A549 (cell line): ENCODE measurements at regions not wholly inside any gene's neighbourhood (a gene's known extent, or its start where the extent isn't known, plus 50 kb on each side); places are given as distances from the start of the nearest gene placed in this dataset.
A peak's percentile ranks its signal among the peaks of the same experiment; 100 is the strongest.

ENCODE experiments used
- ATAC-seq, 2 experiments: fragments of 200-7000 bp in 1 of 2; fragments of >200 bp in 1 of 2; cut with Nextera tagmentation in 1 of 2; cut with Tn5 transposase in 1 of 2; 3 replicates each; pipeline versions ENCODE4 v1.8.0 to v1.9.1; 2018 to 2020; ENCODE audit warnings: mild to moderate bottlenecking in 1 of 2, moderate library complexity in 1 of 2
- CTCF ChIA-PET: fragments of 300-600 bp; sonication (Branson Sonifier 250); formaldehyde crosslinking; extraction: SDS; loops from one replicate; lab custom pipeline; 2021; ENCODE audit warnings: antibody characterized with exemption, inconsistent platforms; lab: Yijun Ruan, JAX
- POLR2A ChIA-PET: fragments of 350-600 bp; formaldehyde crosslinking; extraction: SDS; loops from one replicate; lab custom pipeline; 2021; ENCODE audit warnings: antibody characterized with exemption, inconsistent platforms; lab: Yijun Ruan, JAX
- DNase-seq, 2 experiments: peaks; one replicate each; pipeline versions ENCODE4 v3.0.0 to v3.0.0-alpha.2; 2011 to 2016; ENCODE audit warnings: low read depth in 1 of 2, low spot score in 1 of 2
- FAIRE-seq: peaks from 2 replicates; lab custom pipeline; 2011; peaks lifted over from hg19 to GRCh38; lab: Jason Lieb, UNC
- H3K27ac ChIP-seq, 2 experiments: fragments of >200 bp; sonication (Bioruptor Twin); formaldehyde crosslinking; 3 replicates each; pipeline ENCODE4 v1.5.1; 2016 to 2017
- H3K4me1 ChIP-seq: fragments of >200 bp; sonication (Bioruptor Twin); formaldehyde crosslinking; 3 replicates; pipeline ENCODE4 v1.6.1; 2016
- H3K4me2 ChIP-seq: fragments of >200 bp; sonication (Bioruptor Twin); formaldehyde crosslinking; 3 replicates; pipeline ENCODE4 v1.6.1; 2016
- H3K4me3 ChIP-seq: fragments of >200 bp; sonication (Bioruptor Twin); formaldehyde crosslinking; 3 replicates; pipeline ENCODE4 v1.5.1; 2016
- H3K9me3 ChIP-seq: fragments of >200 bp; sonication (Bioruptor Twin); formaldehyde crosslinking; 3 replicates; pipeline ENCODE4 v1.6.1; 2016
- BHLHE40 ChIP-seq: IDR thresholded peaks from 2 replicates; pipeline ENCODE4 v1.6.1; 2012; ENCODE audit warnings: low read depth, low read length, inconsistent platforms
- CBX2 ChIP-seq: fragments of 200-600 bp; sonication (generic); IDR thresholded peaks from 2 replicates; pipeline ENCODE4 v1.6.1; 2016; ENCODE audit warnings: low read depth, mild to moderate bottlenecking, borderline replicate concordance
- CBX8 ChIP-seq: fragments of 200-600 bp; sonication (generic); IDR thresholded peaks from 2 replicates; pipeline ENCODE4 v1.6.1; 2016
- CEBPB ChIP-seq, 2 experiments: fragments of >200 bp in 1 of 2; sonication (Bioruptor Twin) in 1 of 2; formaldehyde crosslinking in 1 of 2; IDR thresholded peaks; 2 replicates each; pipeline ENCODE4 v1.6.1; 2012 to 2016
- CHD2 ChIP-seq: fragments of 150-350 bp; IDR thresholded peaks from 2 replicates; pipeline ENCODE4 v1.6.1; 2014; ENCODE audit warnings: low read length; ENCODE audit not compliant: partially characterized antibody
- CHD4 ChIP-seq: fragments of 200-600 bp; sonication (generic); IDR thresholded peaks from 2 replicates; pipeline ENCODE4 v1.6.1; 2016; ENCODE audit warnings: antibody characterized with exemption, mild to moderate bottlenecking, borderline replicate concordance
- EHMT2 ChIP-seq: fragments of 200-600 bp; sonication (generic); IDR thresholded peaks from 2 replicates; pipeline ENCODE4 v1.6.1; 2016; ENCODE audit warnings: antibody characterized with exemption, low read depth, mild to moderate bottlenecking, moderate library complexity
- FOSL2 ChIP-seq, 2 experiments: fragments of 450-650 bp in 1 of 2; fragments of >200 bp in 1 of 2; sonication (Bioruptor Twin) in 1 of 2; formaldehyde crosslinking; IDR thresholded peaks; 2 replicates each; pipeline versions ENCODE4 v1.5.0 to v1.6.1; 2016 to 2020; ENCODE audit warnings: mild to moderate bottlenecking in 1 of 2, moderate library complexity in 1 of 2
- FOXS1 ChIP-seq: fragments of 250-450 bp; sonication (Bioruptor Pico); IDR thresholded peaks from 2 replicates; pipeline ENCODE4 v1.5.0; 2020; ENCODE audit warnings: mild to moderate bottlenecking, moderate library complexity
- HEYL ChIP-seq: fragments of 250-450 bp; sonication (Bioruptor Pico); IDR thresholded peaks from 2 replicates; pipeline ENCODE4 v1.8.0; 2021; ENCODE audit warnings: mild to moderate bottlenecking, moderate library complexity
- HOXA7 ChIP-seq: fragments of 250-450 bp; sonication (Bioruptor Pico); IDR thresholded peaks from 2 replicates; pipeline ENCODE4 v1.5.0; 2020; ENCODE audit warnings: mild to moderate bottlenecking, moderate library complexity
- HOXB13 ChIP-seq: fragments of 250-450 bp; sonication (Bioruptor Pico); IDR thresholded peaks from 2 replicates; pipeline ENCODE4 v1.5.0; 2020; ENCODE audit warnings: low read depth, mild to moderate bottlenecking, moderate library complexity
- HOXB5 ChIP-seq: fragments of 250-450 bp; sonication (Bioruptor Pico); IDR thresholded peaks from 2 replicates; pipeline ENCODE4 v1.5.0; 2020; ENCODE audit warnings: mild to moderate bottlenecking, moderate library complexity
- KDM1A ChIP-seq: fragments of 200-600 bp; sonication (generic); IDR thresholded peaks from 2 replicates; pipeline ENCODE4 v1.6.1; 2016; ENCODE audit warnings: low read depth, mild to moderate bottlenecking
- MAZ ChIP-seq: fragments of 150-350 bp; IDR thresholded peaks from 2 replicates; pipeline ENCODE4 v1.6.1; 2014; ENCODE audit warnings: antibody characterized with exemption, low read depth, low read length, borderline replicate concordance
- MYC ChIP-seq: IDR thresholded peaks from 2 replicates; pipeline ENCODE4 v1.6.1; 2012; ENCODE audit warnings: mild to moderate bottlenecking, inconsistent platforms, low read length, improper control_type of control experiment, borderline replicate concordance
- PHF8 ChIP-seq: fragments of 200-600 bp; sonication (generic); IDR thresholded peaks from 2 replicates; pipeline ENCODE4 v1.6.1; 2016; ENCODE audit warnings: low read depth, mild to moderate bottlenecking, antibody characterized with exemption, moderate library complexity, borderline replicate concordance
- POLR2AphosphoS2 ChIP-seq: conservative IDR thresholded peaks from 2 replicates; pipeline ENCODE4 v1.6.1; 2012; ENCODE audit warnings: low read length, improper control_type of control experiment, inconsistent platforms
- RAD21 ChIP-seq, 2 experiments: fragments of >200 bp in 1 of 2; sonication (Bioruptor Twin) in 1 of 2; formaldehyde crosslinking in 1 of 2; IDR thresholded peaks in 1 of 2; conservative IDR thresholded peaks in 1 of 2; 2 replicates in 1 of 2; 3 replicates in 1 of 2; pipeline ENCODE4 v1.6.1; 2012 to 2018; ENCODE audit warnings: inconsistent platforms in 1 of 2
- RCOR1 ChIP-seq: fragments of 150-350 bp; IDR thresholded peaks from 2 replicates; pipeline ENCODE4 v1.6.1; 2014; ENCODE audit warnings: antibody characterized with exemption, low read length, low read depth
- REST ChIP-seq: fragments of 200-600 bp; sonication (generic); IDR thresholded peaks from 2 replicates; pipeline ENCODE4 v1.6.1; 2016; ENCODE audit warnings: antibody characterized with exemption, mild to moderate bottlenecking, moderate library complexity
- RFX5 ChIP-seq: fragments of 450-650 bp; IDR thresholded peaks from 2 replicates; pipeline ENCODE4 v1.7.1; 2014; ENCODE audit warnings: antibody characterized with exemption, mild to moderate bottlenecking, moderate library complexity
- SMC3 ChIP-seq: fragments of >200 bp; sonication (Bioruptor Twin); formaldehyde crosslinking; IDR thresholded peaks from 3 replicates; pipeline ENCODE4 v1.6.1; 2018; ENCODE audit warnings: inconsistent platforms
- TP53 ChIP-seq: fragments of 250-450 bp; sonication (Bioruptor Pico); IDR thresholded peaks from 2 replicates; pipeline ENCODE4 v1.5.0; 2021; ENCODE audit warnings: mild to moderate bottlenecking, moderate library complexity
- ZNF302 ChIP-seq: fragments of 250-450 bp; sonication (Bioruptor Pico); IDR thresholded peaks from 2 replicates; pipeline ENCODE4 v1.9.0; 2021; ENCODE audit warnings: inconsistent platforms, mild to moderate bottlenecking, moderate library complexity
- WGBS: methylation state at CpG from one replicate; pipeline ENCODE4 v1.1.6; 2017; ENCODE audit errors: missing lambda C conversion rate; 5-methylcytosine and 5-hydroxymethylcytosine counted together
- TF ChIP-seq, protein P1 (sequence below): fragments of >200 bp; sonication (Bioruptor Twin); formaldehyde crosslinking; IDR thresholded peaks from 3 replicates; pipeline ENCODE4 v1.5.1; 2016
- TF ChIP-seq, protein P2 (sequence below): fragments of 250-450 bp; sonication (Bioruptor Pico); IDR thresholded peaks from 2 replicates; pipeline ENCODE4 v1.5.0; 2020; ENCODE audit warnings: low read depth, mild to moderate bottlenecking, moderate library complexity
- TF ChIP-seq, protein P3 (sequence below): fragments of 250-450 bp; sonication (Bioruptor Pico); IDR thresholded peaks from 2 replicates; pipeline ENCODE4 v1.5.0; 2021; ENCODE audit warnings: mild to moderate bottlenecking, moderate library complexity, borderline replicate concordance

DNA sequence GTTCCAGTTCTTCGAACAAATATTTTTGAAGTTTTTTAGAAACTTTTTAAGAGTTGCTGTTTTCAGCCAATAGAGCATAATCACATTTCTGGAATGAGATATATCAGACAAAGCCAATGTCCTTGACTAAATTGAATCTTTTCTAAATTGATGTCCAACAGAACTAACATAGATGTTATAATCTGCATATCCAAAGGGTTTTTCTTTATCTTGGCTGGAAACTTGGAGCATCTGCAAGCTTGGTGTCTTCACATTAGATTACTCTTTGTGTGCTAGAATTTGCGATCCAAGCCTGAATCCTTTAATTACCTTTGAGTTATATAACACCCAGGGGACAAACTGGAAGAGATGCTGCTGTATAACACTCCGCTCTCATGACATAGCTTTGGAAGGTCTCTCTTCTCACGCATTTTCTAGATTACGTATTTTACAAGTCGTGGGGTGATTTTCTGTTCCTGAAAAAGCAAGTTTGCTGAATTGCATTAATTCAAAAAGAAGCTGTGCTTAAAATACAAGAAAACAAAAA lies 64.4 kb upstream of the FUCA2 start (continued):
- TF ChIP-seq CBX2 (no peak), MAZ (no peak), HEYL (CRISPR knock-in tag) (no peak)

DNA sequence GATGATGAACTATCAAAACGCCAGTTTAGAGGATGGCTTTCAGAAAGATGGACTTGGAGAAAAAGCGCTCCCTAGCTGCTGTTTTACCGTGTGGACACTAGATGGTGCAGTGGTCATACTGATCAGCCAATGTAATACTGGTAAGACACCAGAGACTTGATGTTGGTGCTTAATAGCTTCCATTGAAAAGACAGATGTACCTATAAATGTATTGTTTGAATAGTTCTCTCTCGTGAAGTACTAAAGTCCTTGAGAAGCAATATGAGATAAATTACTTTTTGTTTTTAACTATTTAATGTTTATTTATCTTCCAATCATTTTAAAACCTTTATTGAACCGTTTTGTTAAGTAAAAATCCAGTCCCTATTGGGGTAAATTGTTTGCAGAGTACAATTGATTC lies 63.9 kb upstream of the FUCA2 start:
- ATAC-seq = peak; percentile 73 to 84
- Histone ChIP-seq H3K4me2 (no peak overlapping the region; the same call in 2 of the 3 replicates), H3K9me3 (no peaks in the 10 kb centered on the region), H3K27ac (no peak overlapping the region), H3K4me1 (no peaks in the 10 kb centered on the region), H3K4me3 (no peak overlapping the region)
- DNase-seq = peak; percentile 73 to 77
- 12% methylated on average over 5 of the region's 5 CpGs for WGBS
- ChIA-PET CTCF (interaction anchor here (0.6 to 3.9 kb wide), 37 partner anchors 8 to 1103 kb away, joined by 3 to 46 read pairs (median 4); partner anchors contain the start of genes LTV1 and PLAGL1), POLR2A (interaction anchor here (1.3 kb wide), 1 partner anchor 268 kb away, joined by 10 read pairs; the partner anchor contains the start of gene LTV1)
- no peak for TF ChIP-seq RCOR1
- TF ChIP-seq CHD4 = no peak
- TF ChIP-seq SMC3 = peak; percentile 81
- peak; percentile 89 to 90 for TF ChIP-seq RAD21 (conservative IDR thresholded peaks at IDR 0.05 in 1 of 2, IDR thresholded peaks at IDR 0.05 in 1 of 2)
- TF ChIP-seq, protein P1, sequence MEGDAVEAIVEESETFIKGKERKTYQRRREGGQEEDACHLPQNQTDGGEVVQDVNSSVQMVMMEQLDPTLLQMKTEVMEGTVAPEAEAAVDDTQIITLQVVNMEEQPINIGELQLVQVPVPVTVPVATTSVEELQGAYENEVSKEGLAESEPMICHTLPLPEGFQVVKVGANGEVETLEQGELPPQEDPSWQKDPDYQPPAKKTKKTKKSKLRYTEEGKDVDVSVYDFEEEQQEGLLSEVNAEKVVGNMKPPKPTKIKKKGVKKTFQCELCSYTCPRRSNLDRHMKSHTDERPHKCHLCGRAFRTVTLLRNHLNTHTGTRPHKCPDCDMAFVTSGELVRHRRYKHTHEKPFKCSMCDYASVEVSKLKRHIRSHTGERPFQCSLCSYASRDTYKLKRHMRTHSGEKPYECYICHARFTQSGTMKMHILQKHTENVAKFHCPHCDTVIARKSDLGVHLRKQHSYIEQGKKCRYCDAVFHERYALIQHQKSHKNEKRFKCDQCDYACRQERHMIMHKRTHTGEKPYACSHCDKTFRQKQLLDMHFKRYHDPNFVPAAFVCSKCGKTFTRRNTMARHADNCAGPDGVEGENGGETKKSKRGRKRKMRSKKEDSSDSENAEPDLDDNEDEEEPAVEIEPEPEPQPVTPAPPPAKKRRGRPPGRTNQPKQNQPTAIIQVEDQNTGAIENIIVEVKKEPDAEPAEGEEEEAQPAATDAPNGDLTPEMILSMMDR = peak; percentile 79
- no peak for FAIRE-seq

GRCh38 chr6:143570147-143570853 lies 58.8 kb upstream of the FUCA2 start:
- CTCF ChIA-PET = no interaction called here

DNA sequence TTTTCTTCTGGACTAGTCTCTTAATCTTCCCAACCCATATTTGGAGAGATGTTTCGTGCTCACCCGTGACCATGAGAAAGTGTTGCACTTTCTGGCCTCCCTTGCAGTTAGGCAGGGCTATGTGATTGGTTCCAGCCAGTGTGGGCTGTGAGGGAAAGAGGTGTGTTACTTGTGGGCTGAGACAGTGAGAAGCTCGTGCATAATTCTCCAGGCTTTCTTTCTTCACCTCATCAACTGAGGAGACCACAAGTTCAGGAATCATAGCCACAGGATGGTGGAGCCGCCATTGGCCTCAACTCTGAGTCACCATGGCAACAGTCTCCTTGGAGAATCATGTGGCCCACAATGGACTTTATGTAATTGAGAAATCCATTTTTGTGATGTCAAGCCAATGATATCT lies 57.5 kb upstream of the FUCA2 start:
- POLR2A ChIA-PET = no interaction called here
- DNase-seq (no peak), FAIRE-seq (no peak), ATAC-seq (no peak)
- Histone ChIP-seq H3K4me3 (no peak overlapping the region), H3K9me3 (no peaks in the 10 kb centered on the region), H3K4me2 (no peak overlapping the region), H3K4me1 (no peaks in the 10 kb centered on the region), H3K27ac (no peak overlapping the region)
- 79% methylated on average over 4 of the region's 4 CpGs for WGBS
- CTCF ChIA-PET = no interaction called here
- TF ChIP-seq BHLHE40 (no peak), FOXS1 (CRISPR knock-in tag) (no peak), REST (no peak), CBX8 (no peak), MYC (no peak), CBX2 (no peak), EHMT2 (no peak)
- TF ChIP-seq, protein P2, sequence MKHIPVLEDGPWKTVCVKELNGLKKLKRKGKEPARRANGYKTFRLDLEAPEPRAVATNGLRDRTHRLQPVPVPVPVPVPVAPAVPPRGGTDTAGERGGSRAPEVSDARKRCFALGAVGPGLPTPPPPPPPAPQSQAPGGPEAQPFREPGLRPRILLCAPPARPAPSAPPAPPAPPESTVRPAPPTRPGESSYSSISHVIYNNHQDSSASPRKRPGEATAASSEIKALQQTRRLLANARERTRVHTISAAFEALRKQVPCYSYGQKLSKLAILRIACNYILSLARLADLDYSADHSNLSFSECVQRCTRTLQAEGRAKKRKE (CRISPR knock-in tag) = no peak

More at GRCh38 chr6:143570147-143570853, 58.8 kb upstream of the FUCA2 start:
- Histone ChIP-seq H3K4me2 (no peak overlapping the region), H3K27ac (no peak overlapping the region), H3K9me3 (no peaks in the 10 kb centered on the region), H3K4me3 (no peak overlapping the region), H3K4me1 (no peaks in the 10 kb centered on the region)
- no peak for TF ChIP-seq BHLHE40
- no peak for TF ChIP-seq ZNF302 (CRISPR knock-in tag)
- TF ChIP-seq MAZ = no peak
- no peak for TF ChIP-seq RFX5
- no peak for TF ChIP-seq POLR2AphosphoS2
- TF ChIP-seq PHF8 = no peak
- no peak for TF ChIP-seq CHD4
- TF ChIP-seq CEBPB (IDR thresholded peaks at IDR 0.05) = no peak
- TF ChIP-seq TP53 (CRISPR knock-in tag) = no peak
- TF ChIP-seq KDM1A = no peak
- TF ChIP-seq, protein P3, sequence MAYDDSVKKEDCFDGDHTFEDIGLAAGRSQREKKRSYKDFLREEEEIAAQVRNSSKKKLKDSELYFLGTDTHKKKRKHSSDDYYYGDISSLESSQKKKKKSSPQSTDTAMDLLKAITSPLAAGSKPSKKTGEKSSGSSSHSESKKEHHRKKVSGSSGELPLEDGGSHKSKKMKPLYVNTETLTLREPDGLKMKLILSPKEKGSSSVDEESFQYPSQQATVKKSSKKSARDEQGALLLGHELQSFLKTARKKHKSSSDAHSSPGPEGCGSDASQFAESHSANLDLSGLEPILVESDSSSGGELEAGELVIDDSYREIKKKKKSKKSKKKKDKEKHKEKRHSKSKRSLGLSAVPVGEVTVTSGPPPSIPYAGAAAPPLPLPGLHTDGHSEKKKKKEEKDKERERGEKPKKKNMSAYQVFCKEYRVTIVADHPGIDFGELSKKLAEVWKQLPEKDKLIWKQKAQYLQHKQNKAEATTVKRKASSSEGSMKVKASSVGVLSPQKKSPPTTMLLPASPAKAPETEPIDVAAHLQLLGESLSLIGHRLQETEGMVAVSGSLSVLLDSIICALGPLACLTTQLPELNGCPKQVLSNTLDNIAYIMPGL (CRISPR knock-in tag) = no peak
- TF ChIP-seq FOSL2 (IDR thresholded peaks at IDR 0.05) = no peak
- no peak for TF ChIP-seq FOSL2 (CRISPR knock-in tag; IDR thresholded peaks at IDR 0.05)
- no peak for TF ChIP-seq HOXB13 (CRISPR knock-in tag)
- no peak for TF ChIP-seq HOXA7 (CRISPR knock-in tag)
- no peak for TF ChIP-seq CHD2
- TF ChIP-seq HOXB5 = no peak
- ATAC-seq = no peak
- WGBS = 66% methylated on average over 13 of the region's 13 CpGs
- no peak for DNase-seq
- POLR2A ChIA-PET = no interaction called here
- FAIRE-seq = no peak
